Muscle of back (tissue), 3 donors: ENCODE measurements at regions not wholly inside any gene's neighbourhood (a gene's known extent, or its start where the extent isn't known, plus 50 kb on each side); places are given as distances from the start of the nearest gene placed in this dataset.
"Not testable (repeated sequence)": the region's sequence is repeated elsewhere in the genome, so short reads cannot be mapped to it uniquely, and the experiment has no call there.

Experiments
- DNase-seq, 3 donors: peaks; one replicate each; pipeline versions ENCODE4 v3.0.0 to v3.0.0-alpha.2; 2013

DNA sequence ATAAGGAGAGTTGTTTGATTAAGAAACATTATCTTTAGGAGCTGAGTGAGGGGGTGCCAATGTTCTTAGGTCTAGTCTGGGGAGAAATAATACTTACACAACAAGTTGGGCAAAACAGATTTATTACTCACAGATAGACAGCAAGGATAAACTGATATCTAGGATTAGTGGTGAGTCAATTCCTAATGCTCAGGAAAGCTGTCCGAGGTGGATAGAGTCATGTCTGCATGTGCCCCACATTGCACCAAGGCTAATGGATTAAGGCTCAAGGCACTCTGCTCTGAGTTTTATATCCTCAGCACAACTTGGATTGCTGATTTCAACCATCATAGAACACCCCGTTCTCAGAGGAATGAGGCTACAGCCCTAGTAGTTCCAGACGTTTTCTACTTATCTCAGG, 1042.3 kb downstream of the OTOL1 start:
- DNase-seq, result no peak

GRCh38 chr3:162540421-162540820, 1043.8 kb downstream of the OTOL1 start:
- DNase-seq, result no peak

DNA sequence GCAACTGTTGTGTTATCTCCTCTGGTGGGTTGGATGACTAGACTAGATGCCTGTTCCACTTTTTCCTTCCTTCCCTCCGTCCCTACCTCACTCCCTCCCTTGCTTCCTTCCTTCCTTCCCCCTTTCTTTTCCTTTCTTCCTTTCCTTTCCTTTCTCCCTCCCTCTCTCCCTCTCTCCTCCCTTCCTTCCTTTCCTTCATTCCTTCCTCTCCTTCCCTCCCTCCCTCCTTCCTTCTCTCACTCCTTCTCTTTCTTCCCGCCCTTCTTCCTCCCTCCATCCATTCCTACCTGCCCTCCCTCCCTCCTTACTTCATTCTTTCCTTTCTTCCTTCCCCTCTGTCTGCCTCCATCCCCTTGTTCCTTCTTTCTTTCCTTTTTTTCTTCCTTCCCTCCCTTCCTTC, 1045.3 kb downstream of the OTOL1 start:
- no peak for DNase-seq

DNA sequence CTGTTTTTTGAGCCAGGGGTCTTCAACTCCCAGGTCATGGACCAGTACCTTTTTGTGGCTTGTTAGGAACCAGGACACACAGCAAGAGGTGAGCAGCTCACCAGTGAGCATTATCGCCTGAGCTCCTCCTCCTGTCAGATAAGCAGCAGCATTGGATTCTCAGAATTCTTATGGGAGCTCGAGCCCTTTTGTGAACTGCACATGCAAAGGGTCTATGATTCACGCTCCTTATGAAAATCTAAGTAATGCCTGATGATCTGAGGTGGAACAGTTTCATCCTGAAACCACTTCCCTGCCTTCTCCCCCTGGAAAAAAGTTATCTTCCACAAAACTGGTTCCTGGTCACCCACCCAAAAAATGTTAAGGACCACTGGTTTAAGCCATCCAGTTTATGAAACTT, 1047.6 kb downstream of the OTOL1 start:
- DNase-seq, result no peak

GRCh38 chr3:162546910-162547309, 1050.3 kb downstream of the OTOL1 start:
- DNase-seq, result no peak

DNA sequence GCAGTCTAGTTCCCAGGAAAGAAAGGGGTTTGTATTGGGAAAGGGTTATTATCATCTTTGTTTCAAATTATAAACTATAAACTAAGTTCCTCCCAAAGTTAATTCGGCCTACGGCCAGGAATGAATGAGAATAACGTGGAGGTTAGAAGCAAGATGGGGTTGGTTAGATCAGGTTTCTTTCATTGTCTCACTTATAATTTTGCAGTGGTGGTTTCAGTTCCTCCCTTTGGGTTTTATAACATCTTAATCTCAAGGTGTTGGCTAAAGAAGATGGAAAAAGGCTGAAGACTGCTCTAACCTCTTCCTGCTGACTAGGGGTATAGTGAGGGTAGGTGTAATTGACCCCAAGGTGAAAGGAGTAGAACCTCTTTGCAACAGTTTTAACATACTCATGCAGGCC, 1050.7 kb downstream of the OTOL1 start:
- DNase-seq, result no peak

DNA sequence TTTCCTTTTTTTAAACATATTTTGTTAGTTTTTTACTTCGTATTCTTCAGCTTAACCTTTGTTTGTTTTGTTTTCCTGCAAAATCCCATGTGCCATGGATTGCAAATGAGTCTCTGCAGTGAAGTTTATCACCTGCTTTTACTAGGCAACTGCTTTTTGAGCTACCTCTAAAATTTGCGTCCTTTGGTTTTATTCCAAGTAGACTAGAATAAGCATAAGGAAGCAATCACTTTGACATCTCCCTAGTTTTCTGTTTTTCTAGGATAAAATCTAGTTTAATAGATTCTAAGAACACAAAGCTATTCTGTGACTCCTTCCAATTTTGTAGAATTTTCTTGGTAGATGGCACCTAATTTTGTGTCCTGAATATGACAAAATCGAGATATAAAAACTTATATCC, 1059.2 kb downstream of the OTOL1 start:
- DNase-seq, result peak in 2 of 3 donors; percentile 3 to 24

- peak in 2 of 3 donors; percentile 11 to 51 for DNase-seq
These were observed 1061.4 kb downstream of the OTOL1 start for GRCh38 chr3:162558016-162558415.

GRCh38 chr3:162568706-162569105, 1072.1 kb downstream of the OTOL1 start:
- DNase-seq, result no peak

- DNase-seq, result no peak
These were observed 1072.7 kb downstream of the OTOL1 start for GRCh38 chr3:162569314-162569713.

DNA sequence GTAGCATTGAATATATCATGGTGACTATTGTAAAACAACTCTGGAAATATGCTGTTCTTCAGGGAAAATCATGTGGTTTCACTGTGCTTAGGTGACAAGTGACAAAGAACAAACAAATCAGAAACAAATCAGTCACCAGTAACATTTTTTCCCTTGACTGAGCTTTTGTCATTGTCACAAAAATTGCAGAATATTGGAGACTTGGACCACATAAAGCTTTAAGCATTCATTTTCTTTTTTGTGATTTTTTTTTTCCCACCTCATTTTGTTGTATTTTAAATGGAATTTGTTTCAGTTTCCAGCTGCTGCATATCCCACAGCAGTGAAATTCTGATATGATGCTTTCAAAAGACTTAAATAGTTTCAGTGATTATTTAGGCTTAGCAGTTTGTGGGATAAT, 1088.4 kb downstream of the OTOL1 start:
- no peak for DNase-seq

DNA sequence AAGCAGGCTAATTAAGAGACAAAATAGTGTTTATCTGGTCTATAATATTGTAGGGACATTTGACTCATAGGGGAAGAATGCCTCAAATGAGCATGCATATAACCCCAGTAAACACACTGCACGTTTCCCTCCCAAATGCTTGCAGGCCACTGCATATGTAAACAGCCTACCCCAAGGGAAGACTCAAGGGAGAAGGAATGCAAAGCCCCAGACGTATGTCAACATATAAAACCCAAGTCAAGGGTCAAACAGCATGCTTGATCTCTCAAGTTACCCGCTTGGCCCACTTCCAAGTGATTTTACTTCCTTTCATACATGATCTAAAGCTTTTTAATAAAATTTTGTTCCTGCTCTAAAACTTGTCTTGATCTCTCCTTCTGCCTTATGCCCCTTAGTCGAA, 1090.0 kb downstream of the OTOL1 start:
- DNase-seq, result no peak

GRCh38 chr3:162597226-162597625, 1100.6 kb downstream of the OTOL1 start:
- DNase-seq, result peak in 1 of 3 donors; percentile 37

- DNase-seq, result not testable (repeated sequence)
These were observed 1101.9 kb downstream of the OTOL1 start for GRCh38 chr3:162598500-162598899.

DNA sequence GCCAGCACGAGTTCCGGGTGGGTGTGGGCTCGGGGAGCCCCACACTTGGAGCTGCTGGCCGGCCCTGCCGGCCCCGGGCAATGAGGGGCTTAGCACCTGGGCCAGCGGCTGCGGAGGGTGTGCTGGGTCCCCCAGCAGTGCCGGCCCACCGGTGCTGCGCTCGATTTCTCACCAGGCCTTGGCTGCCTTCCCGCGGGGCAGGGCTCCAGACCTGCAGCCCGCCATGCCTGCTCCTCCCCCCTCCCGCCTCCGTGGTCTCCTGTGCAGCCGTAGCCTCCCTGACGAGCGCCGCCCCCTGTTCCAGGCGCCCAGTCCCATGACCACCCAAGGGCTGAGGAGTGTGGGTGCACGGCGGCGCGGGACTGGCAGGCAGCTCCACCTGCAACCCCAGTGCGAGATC, 1103.1 kb downstream of the OTOL1 start:
- not testable (repeated sequence) for DNase-seq

DNA sequence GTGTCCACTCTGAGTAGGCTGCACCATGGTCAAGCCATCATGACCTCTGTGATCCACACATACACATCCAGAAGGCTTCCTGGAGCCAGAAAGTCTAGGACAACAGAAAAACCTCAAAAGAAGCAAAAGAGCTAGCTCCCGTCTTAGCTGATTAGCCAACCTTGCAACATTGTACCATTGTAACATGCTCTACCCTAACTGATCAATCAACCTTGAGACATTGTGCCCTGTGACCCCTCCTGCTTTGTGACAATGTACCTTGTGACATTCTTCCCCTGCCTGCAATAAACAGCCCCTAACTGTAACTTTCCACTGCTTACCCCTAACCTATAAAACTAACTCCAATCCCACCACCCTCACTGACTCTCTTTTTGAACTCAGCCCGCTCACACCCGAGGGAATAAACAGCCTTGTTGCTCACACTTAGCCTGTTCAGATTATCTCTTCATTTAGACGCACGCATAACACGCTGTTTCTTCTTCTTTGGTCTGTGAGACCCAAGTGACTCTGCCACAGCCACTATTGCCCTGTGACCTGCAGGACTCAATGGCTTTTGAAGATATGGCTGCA, 1104.6 kb downstream of the OTOL1 start:
- no peak for DNase-seq

GRCh38 chr3:162602619-162603018, 1106.0 kb downstream of the OTOL1 start:
- no peak for DNase-seq

DNA sequence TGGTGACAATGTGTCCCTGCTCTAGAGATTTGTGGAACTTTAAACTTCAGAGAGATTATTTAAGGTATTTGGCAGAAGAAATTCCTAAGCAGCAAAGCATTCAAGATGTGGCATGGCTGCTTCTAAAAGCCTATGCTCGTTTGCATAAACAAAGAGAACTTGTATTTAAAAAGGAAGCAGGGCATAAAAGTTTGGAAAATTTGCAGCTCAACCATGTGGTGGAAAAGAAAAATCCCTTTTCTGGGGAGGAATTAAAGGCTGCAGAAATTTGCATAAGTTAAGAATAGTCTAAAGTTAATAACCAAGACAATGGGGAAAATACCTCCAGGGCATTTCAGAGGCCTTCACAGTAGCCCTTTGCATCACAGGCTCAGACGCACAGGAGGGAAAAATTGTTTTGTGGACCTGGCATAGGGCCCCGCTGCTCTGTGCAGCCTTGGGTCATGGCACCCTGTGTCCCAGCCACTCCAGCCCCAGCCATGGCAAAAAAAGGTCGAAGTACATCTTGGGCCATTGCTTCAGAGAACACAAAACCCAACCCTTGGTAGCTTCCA, 1109.1 kb downstream of the OTOL1 start:
- no peak for DNase-seq

DNA sequence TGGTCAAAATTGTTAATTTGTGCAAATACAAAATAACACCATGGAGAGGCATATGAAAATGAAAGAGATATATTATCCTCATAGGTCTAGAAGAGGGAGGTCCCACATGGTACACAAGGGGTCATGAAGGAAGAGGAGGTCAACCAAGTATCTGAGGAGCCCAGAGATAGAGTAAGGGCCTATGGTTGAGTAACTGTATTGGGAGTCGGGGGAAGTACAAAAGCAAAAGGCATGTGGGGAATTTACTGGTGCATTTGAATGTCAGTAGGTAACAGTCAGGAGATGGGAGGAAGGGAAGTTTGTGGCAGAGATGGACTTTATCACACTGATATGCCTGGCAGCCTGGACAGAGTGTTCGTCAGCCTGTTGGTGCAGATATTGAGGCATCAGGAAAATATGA, 1113.7 kb downstream of the OTOL1 start:
- DNase-seq, result no peak

DNA sequence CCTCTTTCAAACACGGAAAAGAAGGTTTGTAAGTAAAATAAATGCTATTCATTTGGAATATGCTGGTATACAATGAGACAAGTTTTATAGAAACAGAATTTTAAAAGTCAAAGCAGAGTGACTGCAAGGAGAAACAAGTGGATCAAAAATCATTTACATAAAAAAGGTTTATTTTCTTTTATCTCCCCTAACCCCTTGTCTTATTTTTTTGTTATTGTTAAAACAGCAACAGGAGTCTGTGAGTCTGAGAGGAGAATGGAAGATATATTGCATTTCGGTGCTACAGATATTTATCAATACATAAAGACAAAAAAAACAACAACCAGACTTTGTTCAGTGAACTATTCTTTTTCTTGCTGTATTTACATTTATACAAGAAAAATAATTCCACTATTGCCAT, 1116.4 kb downstream of the OTOL1 start:
- no peak for DNase-seq

- DNase-seq, result no peak
These were observed 1129.6 kb downstream of the OTOL1 start for GRCh38 chr3:162626172-162626571.

GRCh38 chr3:162628531-162628930, 1131.9 kb downstream of the OTOL1 start:
- DNase-seq, result no peak

GRCh38 chr3:162629372-162629771, 1132.8 kb downstream of the OTOL1 start:
- no peak for DNase-seq

DNA sequence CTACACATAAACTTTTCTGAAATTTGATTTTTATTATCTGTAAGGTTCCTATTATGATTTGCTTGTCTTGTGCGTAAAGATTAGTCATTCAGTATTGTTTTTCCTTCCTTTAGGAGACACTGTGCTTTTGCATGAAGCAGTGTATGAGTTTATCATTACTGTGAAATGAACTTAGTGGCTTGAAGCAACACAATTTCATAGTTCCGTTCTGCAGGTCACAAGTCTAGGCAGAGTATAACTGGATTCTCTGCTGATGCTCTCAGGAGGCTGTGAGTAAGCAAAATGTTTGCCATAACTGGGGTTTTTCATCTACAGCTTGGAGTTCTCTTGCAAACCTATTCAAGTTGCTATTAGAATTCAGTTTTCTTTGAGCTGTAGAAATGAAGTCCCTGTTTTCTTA, 1136.1 kb downstream of the OTOL1 start:
- peak in 1 of 3 donors; percentile 2 for DNase-seq
